Pancreas (tissue), 10 donors: ENCODE measurements at regions not wholly inside any gene's neighbourhood (a gene's known extent, or its start where the extent isn't known, plus 50 kb on each side); places are given as distances from the start of the nearest gene placed in this dataset.
A peak's percentile ranks its signal among the peaks of the same experiment; 100 is the strongest.

Source experiments
- ATAC-seq, 4 donors: fragments of 200-7000 bp; cut with Tn5 transposase; one replicate each; pipeline versions ENCODE4 v1.8.0 to v1.9.1; 2020; ENCODE audit warnings: mild to moderate bottlenecking in 4 of 4, moderate library complexity in 4 of 4
- DNase-seq, 6 donors: peaks; one replicate each; pipeline ENCODE4 v3.0.0-alpha.2; 2020
- FAIRE-seq: peaks from 2 replicates; lab custom pipeline; 2012; peaks lifted over from hg19 to GRCh38; lab: Jason Lieb, UNC
- H3K27ac ChIP-seq, 4 donors: fragments of 200-600 bp; sonication (generic); 1 replicate in 3 of 4; 2 replicates in 1 of 4; pipeline versions ENCODE4 v1.5.0 to v1.8.0; 2020
- H3K27me3 ChIP-seq, 4 donors: fragments of 200-600 bp; one replicate each; pipeline ENCODE4 v1.8.0; 2021
- H3K36me3 ChIP-seq, 3 donors: fragments of 200-600 bp; sonication (generic) in 1 of 3; one replicate each; pipeline versions ENCODE4 v1.5.0 to v1.8.0; 2020 to 2021
- H3K4me1 ChIP-seq, 3 donors: fragments of 200-600 bp; one replicate each; pipeline ENCODE4 v1.8.0; 2021
- H3K4me3 ChIP-seq, 4 donors: fragments of 200-600 bp; sonication (generic) in 2 of 4; one replicate each; pipeline versions ENCODE4 v1.5.0 to v1.8.0; 2020 to 2021
- H3K9me3 ChIP-seq, 4 donors: fragments of 200-600 bp; one replicate each; pipeline ENCODE4 v1.8.0; 2021
- WGBS, 2 donors: extraction: QIAGEN DNeasy Blood & Tissue Kit; methylation state at CpG; one replicate each; pipeline ENCODE4 v1.1.7; 2013; 5-methylcytosine and 5-hydroxymethylcytosine counted together
- intact Hi-C, 3 donors: fragments of 100-400 bp; cut with DNase I; formaldehyde crosslinking; loops; one replicate each; pipeline versions ENCODE4 v1.11.1 to v1.14.2; 2022
- TF ChIP-seq, protein P1 (sequence below), 4 donors: fragments of 200-600 bp; sonication (generic) in 3 of 4; IDR thresholded peaks; one replicate each; pipeline versions ENCODE4 v1.5.0 to v1.8.0; 2021; ENCODE audit warnings: antibody characterized with exemption in 4 of 4
- donor health status: healthy with polysubstance abuse.
- donor health status: DM: no; HTN: no; CAD: no; lungs with moderate emphysema.
- donor health status: DM: no; HTN: no; CAD: no.
- donor health status: control.
- donor health status: control.
- donor health status: Bipolar disorder and iron deficiency.
- donor health status: DM: yes; HTN: yes; CAD: no.
- donor health status: DM: no; HTN: no; CAD: no.
- donor health status: DM: no; HTN: no; CAD: no.
- donor health status: DM: yes; HTN: yes; CAD: no.

DNA sequence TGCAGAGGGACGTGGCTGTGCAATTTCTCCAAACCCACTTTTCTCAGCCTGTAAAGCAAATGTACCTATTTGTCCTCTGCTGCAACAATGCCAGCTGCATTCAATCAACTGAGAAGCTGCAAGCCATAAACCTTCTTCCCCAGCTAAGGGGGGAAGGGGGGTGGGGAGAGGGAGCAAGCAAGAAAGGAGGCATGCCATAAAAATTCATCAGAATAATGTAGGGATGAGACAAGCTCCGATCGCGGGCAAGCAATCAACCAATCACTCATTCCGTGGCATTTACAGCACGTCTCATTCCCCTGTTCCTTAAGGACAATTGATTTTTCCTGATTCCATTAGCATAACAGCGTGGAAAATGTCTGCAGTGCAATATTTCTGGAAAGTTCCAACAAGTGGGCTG lies 144.8 kb downstream of the DMRTA2 start:
- WGBS, 2 donors, result 39 to 71% methylated on average over 7 of the region's 7 CpGs
- Histone ChIP-seq H3K9me3 (no peaks in the 10 kb centered on the region), H3K36me3 (no peaks in the 10 kb centered on the region), H3K27me3 (no peaks in the 10 kb centered on the region), H3K4me1 (no peaks in the 10 kb centered on the region), H3K4me3 (no peak overlapping the region), H3K27ac (no peak overlapping the region)
- DNase-seq (no peak), ATAC-seq (no peak), FAIRE-seq (no peak)
- TF ChIP-seq, protein P1, sequence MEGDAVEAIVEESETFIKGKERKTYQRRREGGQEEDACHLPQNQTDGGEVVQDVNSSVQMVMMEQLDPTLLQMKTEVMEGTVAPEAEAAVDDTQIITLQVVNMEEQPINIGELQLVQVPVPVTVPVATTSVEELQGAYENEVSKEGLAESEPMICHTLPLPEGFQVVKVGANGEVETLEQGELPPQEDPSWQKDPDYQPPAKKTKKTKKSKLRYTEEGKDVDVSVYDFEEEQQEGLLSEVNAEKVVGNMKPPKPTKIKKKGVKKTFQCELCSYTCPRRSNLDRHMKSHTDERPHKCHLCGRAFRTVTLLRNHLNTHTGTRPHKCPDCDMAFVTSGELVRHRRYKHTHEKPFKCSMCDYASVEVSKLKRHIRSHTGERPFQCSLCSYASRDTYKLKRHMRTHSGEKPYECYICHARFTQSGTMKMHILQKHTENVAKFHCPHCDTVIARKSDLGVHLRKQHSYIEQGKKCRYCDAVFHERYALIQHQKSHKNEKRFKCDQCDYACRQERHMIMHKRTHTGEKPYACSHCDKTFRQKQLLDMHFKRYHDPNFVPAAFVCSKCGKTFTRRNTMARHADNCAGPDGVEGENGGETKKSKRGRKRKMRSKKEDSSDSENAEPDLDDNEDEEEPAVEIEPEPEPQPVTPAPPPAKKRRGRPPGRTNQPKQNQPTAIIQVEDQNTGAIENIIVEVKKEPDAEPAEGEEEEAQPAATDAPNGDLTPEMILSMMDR (IDR thresholded peaks at IDR 0.05), result no peak
- intact Hi-C loops, result no loop called here

DNA sequence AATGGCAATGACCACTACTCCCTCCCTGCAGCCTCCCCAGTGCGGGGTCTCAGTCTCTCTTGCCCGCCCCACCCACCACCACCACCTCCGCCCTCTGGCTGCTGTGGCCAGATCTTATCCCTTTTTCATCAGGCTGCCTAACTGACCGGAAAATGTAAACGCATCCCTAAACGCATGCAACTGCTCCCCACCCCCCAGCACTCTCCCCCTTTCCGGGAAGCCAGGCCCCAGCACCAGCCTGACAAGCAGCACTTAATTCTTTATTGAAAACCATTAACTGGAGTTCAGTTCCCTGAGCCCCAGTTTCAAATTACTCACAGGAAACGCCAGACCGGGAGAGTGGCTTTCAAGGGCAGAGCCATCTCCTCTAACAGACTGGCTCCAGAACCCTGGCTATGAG lies 147.7 kb downstream of the DMRTA2 start:
- no peak for FAIRE-seq
- peak in 2 of 4 donors; percentile 58 to 67 for ATAC-seq
- H3K27me3 ChIP-seq, result no peaks in the 10 kb centered on the region
- peak in 1 of 6 donors; percentile 11 for DNase-seq
- WGBS, 2 donors, result 11 to 14% methylated on average over 9 of the region's 9 CpGs
- H3K27ac ChIP-seq, result no peak overlapping the region
- H3K36me3 ChIP-seq, result no peaks in the 10 kb centered on the region
- no peak overlapping the region for H3K4me3 ChIP-seq
- H3K4me1 ChIP-seq, result no peaks in the 10 kb centered on the region
- TF ChIP-seq, protein P1 (IDR thresholded peaks at IDR 0.05), result no peak
- no peaks in the 10 kb centered on the region for H3K9me3 ChIP-seq
- intact Hi-C loops, result no loop called here

DNA sequence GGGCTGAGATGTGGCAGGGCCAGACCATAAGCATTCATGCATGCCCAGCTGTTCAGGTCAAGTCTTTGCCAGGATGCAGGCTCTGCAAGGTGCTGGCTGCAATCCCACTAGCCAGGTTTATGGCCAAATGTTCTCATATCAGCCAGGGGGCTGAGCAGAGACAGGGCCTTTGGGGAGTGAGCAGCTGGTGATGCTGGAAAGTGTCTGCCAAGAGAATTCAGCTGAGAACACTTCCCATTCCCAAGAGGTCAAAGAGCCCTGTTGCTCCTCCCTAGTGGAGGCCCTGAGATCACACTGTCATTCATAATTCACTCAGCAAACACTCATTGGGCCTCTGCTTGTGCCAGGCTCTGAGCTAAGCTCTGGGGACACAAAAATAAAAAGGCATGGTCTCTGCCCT lies 150.3 kb downstream of the DMRTA2 start:
- ATAC-seq (no peak), DNase-seq (no peak), FAIRE-seq (no peak)
- Histone ChIP-seq H3K36me3 (no peaks in the 10 kb centered on the region), H3K4me1 (no peaks in the 10 kb centered on the region), H3K27me3 (no peaks in the 10 kb centered on the region), H3K9me3 (no peaks in the 10 kb centered on the region), H3K27ac (no peak overlapping the region), H3K4me3 (no peak overlapping the region)
- TF ChIP-seq, protein P1 (IDR thresholded peaks at IDR 0.05), result no peak
- intact Hi-C loops, result no loop called here

DNA sequence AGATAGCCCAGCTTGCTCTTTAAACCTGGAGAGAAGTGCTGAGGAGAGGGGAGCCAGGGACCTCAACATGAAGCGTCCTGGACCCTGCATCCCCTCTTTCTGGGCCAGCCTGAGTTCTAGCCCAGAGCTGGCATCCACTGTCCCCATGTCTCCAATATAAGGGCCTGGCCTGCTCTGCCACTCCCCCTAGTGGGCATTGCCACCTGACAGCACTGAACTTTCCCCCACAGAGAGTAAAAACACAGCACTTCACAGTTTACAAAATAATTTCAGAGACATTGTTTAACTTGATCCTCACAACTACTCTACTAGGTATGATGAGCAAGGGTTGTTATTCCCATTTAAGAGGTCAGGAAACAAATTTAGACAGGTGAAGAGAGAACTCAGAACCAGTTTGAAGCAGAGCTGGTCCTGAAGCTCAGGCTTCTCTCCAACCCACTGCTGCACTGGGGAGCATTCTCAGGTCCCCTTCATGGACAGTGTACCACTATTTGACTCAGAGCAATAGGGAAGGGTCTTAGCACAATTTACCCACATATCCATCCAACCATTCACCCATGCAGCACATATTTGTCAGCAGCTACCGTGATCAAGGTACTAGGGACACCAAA lies 151.2 kb downstream of the DMRTA2 start:
- peak in 3 of 4 donors; percentile 66 to 85 (median 77) for ATAC-seq
- intact Hi-C loops, result no loop called here
- Histone ChIP-seq H3K27ac (no peak overlapping the region), H3K4me1 (no peaks in the 10 kb centered on the region), H3K36me3 (no peaks in the 10 kb centered on the region), H3K27me3 (no peaks in the 10 kb centered on the region), H3K4me3 (no peak overlapping the region), H3K9me3 (no peaks in the 10 kb centered on the region)
- DNase-seq, result peak in 3 of 6 donors; percentile 10 to 64 (median 30)
- TF ChIP-seq, protein P1 (IDR thresholded peaks at IDR 0.05), result peak; percentile 18 to 46 (median 44)
- FAIRE-seq, result no peak
- WGBS, 2 donors, result 49 to 58% methylated on average over 2 of the region's 2 CpGs

DNA sequence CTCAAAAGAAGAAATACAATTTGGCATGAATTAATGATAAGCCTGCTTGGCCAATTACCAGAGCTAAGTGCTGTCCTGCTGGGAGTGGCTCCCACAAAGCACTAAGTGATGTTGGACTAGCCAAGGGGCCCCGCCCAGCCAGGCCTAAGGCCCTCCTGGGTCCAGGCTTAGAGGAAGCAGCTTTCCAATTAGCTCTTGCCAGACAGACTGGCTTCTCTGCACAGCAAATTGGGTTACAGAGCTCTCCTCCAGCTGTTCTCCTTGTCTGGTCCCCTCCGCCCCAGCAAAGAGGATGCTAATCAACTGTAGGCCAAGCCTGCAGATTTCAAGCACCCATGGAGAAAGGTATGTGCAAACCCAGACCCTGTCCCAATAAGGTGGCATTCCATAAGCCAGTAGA lies 151.9 kb downstream of the DMRTA2 start:
- no peak for ATAC-seq
- H3K4me1 ChIP-seq, result no peaks in the 10 kb centered on the region
- no peaks in the 10 kb centered on the region for H3K36me3 ChIP-seq
- TF ChIP-seq, protein P1 (IDR thresholded peaks at IDR 0.05), result no peak
- no peaks in the 10 kb centered on the region for H3K27me3 ChIP-seq
- 60 to 63% methylated on average over 2 of the region's 2 CpGs for WGBS, 2 donors
- H3K27ac ChIP-seq, result no peak overlapping the region
- no peak for DNase-seq
- H3K4me3 ChIP-seq, result no peak overlapping the region
- H3K9me3 ChIP-seq, result no peaks in the 10 kb centered on the region
- intact Hi-C loops, result no loop called here
- FAIRE-seq, result no peak
